Pancreas (tissue), 10 donors: ENCODE measurements at regions not wholly inside any gene's neighbourhood (a gene's known extent, or its start where the extent isn't known, plus 50 kb on each side); places are given as distances from the start of the nearest gene placed in this dataset.

Source experiments
- ATAC-seq, 4 donors: fragments of 200-7000 bp; cut with Tn5 transposase; one replicate each; pipeline versions ENCODE4 v1.8.0 to v1.9.1; 2020; ENCODE audit warnings: mild to moderate bottlenecking in 4 of 4, moderate library complexity in 4 of 4
- DNase-seq, 6 donors: peaks; one replicate each; pipeline ENCODE4 v3.0.0-alpha.2; 2020
- FAIRE-seq: peaks from 2 replicates; lab custom pipeline; 2012; peaks lifted over from hg19 to GRCh38; lab: Jason Lieb, UNC
- H3K27ac ChIP-seq, 4 donors: fragments of 200-600 bp; sonication (generic); 1 replicate in 3 of 4; 2 replicates in 1 of 4; pipeline versions ENCODE4 v1.5.0 to v1.8.0; 2020
- H3K27me3 ChIP-seq, 4 donors: fragments of 200-600 bp; one replicate each; pipeline ENCODE4 v1.8.0; 2021
- H3K36me3 ChIP-seq, 3 donors: fragments of 200-600 bp; sonication (generic) in 1 of 3; one replicate each; pipeline versions ENCODE4 v1.5.0 to v1.8.0; 2020 to 2021
- H3K4me1 ChIP-seq, 3 donors: fragments of 200-600 bp; one replicate each; pipeline ENCODE4 v1.8.0; 2021
- H3K4me3 ChIP-seq, 4 donors: fragments of 200-600 bp; sonication (generic) in 2 of 4; one replicate each; pipeline versions ENCODE4 v1.5.0 to v1.8.0; 2020 to 2021
- H3K9me3 ChIP-seq, 4 donors: fragments of 200-600 bp; one replicate each; pipeline ENCODE4 v1.8.0; 2021
- WGBS, 2 donors: extraction: QIAGEN DNeasy Blood & Tissue Kit; methylation state at CpG; one replicate each; pipeline ENCODE4 v1.1.7; 2013; 5-methylcytosine and 5-hydroxymethylcytosine counted together
- intact Hi-C, 3 donors: fragments of 100-400 bp; cut with DNase I; formaldehyde crosslinking; loops; one replicate each; pipeline versions ENCODE4 v1.11.1 to v1.14.2; 2022
- TF ChIP-seq, protein P1 (sequence below), 4 donors: fragments of 200-600 bp; sonication (generic) in 3 of 4; IDR thresholded peaks; one replicate each; pipeline versions ENCODE4 v1.5.0 to v1.8.0; 2021; ENCODE audit warnings: antibody characterized with exemption in 4 of 4
- donor health status: healthy with polysubstance abuse.
- donor health status: DM: no; HTN: no; CAD: no; lungs with moderate emphysema.
- donor health status: DM: no; HTN: no; CAD: no.
- donor health status: control.
- donor health status: control.
- donor health status: Bipolar disorder and iron deficiency.
- donor health status: DM: yes; HTN: yes; CAD: no.
- donor health status: DM: no; HTN: no; CAD: no.
- donor health status: DM: no; HTN: no; CAD: no.
- donor health status: DM: yes; HTN: yes; CAD: no.

DNA sequence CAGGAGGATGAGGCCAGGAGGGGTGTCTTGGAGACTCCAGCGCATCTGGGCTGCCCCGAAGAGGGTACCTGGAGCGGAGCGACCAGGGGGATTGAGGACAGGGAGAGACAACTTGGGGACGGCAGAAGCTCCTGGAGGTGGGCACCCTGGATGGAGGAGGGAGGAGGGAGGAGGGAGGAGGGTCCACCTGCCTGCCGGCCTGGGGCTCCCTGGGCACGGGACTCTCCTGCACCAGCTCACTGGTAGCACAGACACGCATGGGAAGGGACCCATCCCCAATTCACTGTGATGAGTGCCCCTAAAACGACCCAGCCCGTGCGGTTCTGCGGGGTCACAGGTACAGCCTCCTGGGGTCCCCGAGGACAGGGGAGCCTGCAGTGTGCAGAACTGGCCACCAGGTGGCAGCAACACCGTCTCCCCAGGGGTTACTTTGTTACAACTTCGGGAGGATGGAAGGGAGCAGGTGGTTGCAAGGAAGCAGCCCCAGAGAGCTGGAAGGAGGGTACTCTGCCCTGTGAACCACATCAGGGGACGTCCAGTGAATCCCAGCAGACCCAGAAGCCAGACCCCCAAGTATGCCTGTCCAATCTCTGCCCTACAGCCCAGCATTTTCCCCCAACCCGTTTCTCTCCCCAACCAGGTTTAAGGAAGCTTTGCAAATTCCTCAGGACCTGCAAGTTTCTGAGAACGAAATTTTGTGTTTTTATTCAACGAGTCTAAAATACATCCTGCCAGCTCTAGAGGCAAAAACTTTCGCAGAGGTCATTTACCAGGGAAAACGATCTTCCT lies 482.4 kb downstream of the NPHP4 start:
- intact Hi-C loops, result loop anchor here (5.0 to 10.0 kb wide), 3 partner anchors 235 to 467 kb away; no protein-coding TSS in a partner anchor
- WGBS, 2 donors, result 22 to 25% methylated on average over 21 of the region's 21 CpGs
- FAIRE-seq, result no peak
- Histone ChIP-seq H3K9me3 (no peaks in the 10 kb centered on the region), H3K4me1 (peaks cover 0 to 10% (median 4%) of the 10 kb centered on the region in 3 donors), H3K27me3 (no peaks in the 10 kb centered on the region), H3K36me3 (no peaks in the 10 kb centered on the region), H3K27ac (no peak overlapping the region), H3K4me3 (no peak overlapping the region)
- peak; percentile 63 to 78 (median 76) for ATAC-seq
- peak; percentile 42 to 91 (median 70) for DNase-seq
- TF ChIP-seq, protein P1, sequence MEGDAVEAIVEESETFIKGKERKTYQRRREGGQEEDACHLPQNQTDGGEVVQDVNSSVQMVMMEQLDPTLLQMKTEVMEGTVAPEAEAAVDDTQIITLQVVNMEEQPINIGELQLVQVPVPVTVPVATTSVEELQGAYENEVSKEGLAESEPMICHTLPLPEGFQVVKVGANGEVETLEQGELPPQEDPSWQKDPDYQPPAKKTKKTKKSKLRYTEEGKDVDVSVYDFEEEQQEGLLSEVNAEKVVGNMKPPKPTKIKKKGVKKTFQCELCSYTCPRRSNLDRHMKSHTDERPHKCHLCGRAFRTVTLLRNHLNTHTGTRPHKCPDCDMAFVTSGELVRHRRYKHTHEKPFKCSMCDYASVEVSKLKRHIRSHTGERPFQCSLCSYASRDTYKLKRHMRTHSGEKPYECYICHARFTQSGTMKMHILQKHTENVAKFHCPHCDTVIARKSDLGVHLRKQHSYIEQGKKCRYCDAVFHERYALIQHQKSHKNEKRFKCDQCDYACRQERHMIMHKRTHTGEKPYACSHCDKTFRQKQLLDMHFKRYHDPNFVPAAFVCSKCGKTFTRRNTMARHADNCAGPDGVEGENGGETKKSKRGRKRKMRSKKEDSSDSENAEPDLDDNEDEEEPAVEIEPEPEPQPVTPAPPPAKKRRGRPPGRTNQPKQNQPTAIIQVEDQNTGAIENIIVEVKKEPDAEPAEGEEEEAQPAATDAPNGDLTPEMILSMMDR (IDR thresholded peaks at IDR 0.05), result peak; percentile 99

DNA sequence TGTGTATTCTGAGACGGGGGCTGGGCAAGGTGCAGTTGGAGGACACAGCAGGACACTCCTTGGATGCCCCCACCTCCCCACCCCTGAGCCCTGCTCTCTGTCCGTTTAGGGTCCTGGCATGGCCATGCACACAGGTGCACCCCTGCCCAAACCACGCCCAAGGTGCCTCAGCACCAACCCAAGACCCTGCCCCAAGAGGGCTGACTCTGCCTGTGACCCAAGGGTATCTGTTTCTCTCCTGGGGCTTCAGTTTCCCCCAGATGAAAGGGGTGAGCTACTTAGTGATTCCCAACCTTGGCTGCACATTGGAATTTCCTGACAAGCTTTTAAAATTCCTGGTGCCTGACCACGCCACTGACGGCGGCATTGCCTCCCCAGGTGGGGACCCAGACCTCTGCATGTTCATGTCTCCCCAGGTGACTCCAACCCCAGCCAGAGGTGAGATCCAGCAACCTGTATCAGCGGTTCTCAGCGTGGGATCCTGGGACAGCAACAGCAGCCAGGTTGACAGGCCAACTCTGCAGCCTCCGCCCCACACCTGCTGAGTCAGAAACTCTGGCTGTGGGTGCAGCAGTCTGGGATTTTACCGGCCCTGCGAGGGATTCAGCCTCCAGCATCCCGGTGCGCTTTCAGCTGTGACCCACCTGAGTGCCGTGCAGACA lies 483.4 kb downstream of the NPHP4 start:
- no peak for ATAC-seq
- peaks cover 0 to 4% (median 0%) of the 10 kb centered on the region in 3 donors for H3K4me1 ChIP-seq
- TF ChIP-seq, protein P1 (IDR thresholded peaks at IDR 0.05), result no peak
- H3K27ac ChIP-seq, result no peak overlapping the region
- DNase-seq, result no peak
- FAIRE-seq, result no peak
- no peaks in the 10 kb centered on the region for H3K36me3 ChIP-seq
- no peaks in the 10 kb centered on the region for H3K27me3 ChIP-seq
- H3K4me3 ChIP-seq, result no peak overlapping the region
- intact Hi-C loops, result loop anchor here in 2 of 3 donors (5.0 to 10.0 kb wide), 2 partner anchors 236 to 469 kb away; no protein-coding TSS in a partner anchor
- H3K9me3 ChIP-seq, result no peaks in the 10 kb centered on the region
- WGBS, 2 donors, result 63 to 69% methylated on average over 14 of the region's 14 CpGs

DNA sequence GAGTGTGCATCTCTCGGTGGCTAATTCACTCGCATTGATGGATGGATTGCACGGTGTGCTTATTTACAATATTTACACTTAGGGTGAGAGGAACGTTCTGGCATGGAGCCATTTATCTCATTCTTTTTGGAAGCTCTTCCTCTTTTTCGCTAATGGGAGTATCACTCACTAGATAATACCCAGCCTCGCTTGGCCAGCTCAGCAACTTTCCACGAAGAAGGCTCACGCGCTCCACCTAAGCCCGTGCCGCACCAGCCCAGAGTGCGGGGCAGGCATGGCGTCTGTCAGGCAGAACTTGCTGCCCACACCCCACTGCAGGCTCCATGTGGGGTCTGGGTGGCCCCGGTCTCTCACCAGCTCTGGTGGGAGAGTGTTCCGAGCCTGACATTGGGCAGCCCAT lies 484.9 kb downstream of the NPHP4 start:
- no peaks in the 10 kb centered on the region for H3K27me3 ChIP-seq
- H3K27ac ChIP-seq, result no peak overlapping the region
- intact Hi-C loops, result loop anchor here in 2 of 3 donors (5.0 to 10.0 kb wide), 2 partner anchors 237 to 470 kb away; no protein-coding TSS in a partner anchor
- DNase-seq, result no peak
- no peak for ATAC-seq
- no peak overlapping the region for H3K4me3 ChIP-seq
- no peak for FAIRE-seq
- H3K4me1 ChIP-seq, result no peaks in the 10 kb centered on the region
- WGBS, 2 donors, result 46 to 70% methylated on average over 15 of the region's 15 CpGs
- TF ChIP-seq, protein P1 (IDR thresholded peaks at IDR 0.05), result no peak
- no peaks in the 10 kb centered on the region for H3K9me3 ChIP-seq
- H3K36me3 ChIP-seq, result no peaks in the 10 kb centered on the region

DNA sequence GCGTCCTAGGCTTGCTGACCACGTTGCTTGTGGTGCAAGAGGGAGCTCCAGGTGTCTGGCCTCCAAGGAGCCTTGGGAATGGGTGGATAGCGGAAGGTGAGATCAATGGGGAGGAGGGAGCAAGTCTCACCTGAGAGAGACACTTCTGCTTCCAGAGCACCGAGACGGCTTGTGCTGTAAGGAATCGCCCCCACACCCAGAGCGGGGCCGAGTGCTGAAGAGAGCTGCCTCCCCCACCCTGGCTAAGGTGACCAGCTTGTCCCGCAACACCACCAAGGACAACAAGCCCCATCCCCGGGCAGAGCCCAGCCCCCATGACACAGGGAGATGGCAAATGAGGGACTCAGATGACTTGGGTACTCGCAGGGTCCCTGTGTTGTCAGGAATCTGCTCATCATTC lies 485.6 kb downstream of the NPHP4 start:
- H3K27me3 ChIP-seq, result no peaks in the 10 kb centered on the region
- 63 to 68% methylated on average over 11 of the region's 11 CpGs for WGBS, 2 donors
- H3K4me1 ChIP-seq, result no peaks in the 10 kb centered on the region
- no peak for ATAC-seq
- H3K27ac ChIP-seq, result no peak overlapping the region
- no peaks in the 10 kb centered on the region for H3K36me3 ChIP-seq
- DNase-seq, result no peak
- TF ChIP-seq, protein P1 (IDR thresholded peaks at IDR 0.05), result no peak
- H3K4me3 ChIP-seq, result no peak overlapping the region
- no peaks in the 10 kb centered on the region for H3K9me3 ChIP-seq
- FAIRE-seq, result no peak
- intact Hi-C loops, result loop anchor here in 2 of 3 donors (5.0 to 10.0 kb wide), 2 partner anchors 238 to 471 kb away; no protein-coding TSS in a partner anchor
